GM23338 (cell line): ENCODE measurements at regions not wholly inside any gene's neighbourhood (a gene's known extent, or its start where the extent isn't known, plus 50 kb on each side); places are given as distances from the start of the nearest gene placed in this dataset.

ENCODE experiments used
- ATAC-seq: fragments of 200-7000 bp; cut with Tn5 transposase; 3 replicates; pipeline ENCODE4 v1.9.1; 2020
- DNase-seq: peaks from one replicate; pipeline ENCODE4 v3.0.0-alpha.2; 2015; ENCODE audit warnings: low spot score
- H2AFZ ChIP-seq: fragments of 200-600 bp; sonication (generic); 2 replicates; pipeline ENCODE4 v1.8.0; 2016; ENCODE audit warnings: antibody characterized with exemption, mild to moderate bottlenecking, moderate library complexity
- H3F3A ChIP-seq: fragments of 200-600 bp; sonication (generic); replicated peaks from 2 replicates; pipeline ENCODE4 v1.8.0; 2017; ENCODE audit warnings: antibody characterized with exemption, mixed run types, low read depth
- H3K27ac ChIP-seq: fragments of 200-600 bp; sonication (generic); 2 replicates; pipeline ENCODE4 v1.6.1; 2016; ENCODE audit warnings: low read depth
- H3K27me3 ChIP-seq: fragments of 200-600 bp; sonication (generic); 2 replicates; pipeline ENCODE4 v1.8.0; 2016; ENCODE audit warnings: mild to moderate bottlenecking, mixed run types, moderate library complexity; ENCODE audit not compliant: insufficient read depth
- H3K36me3 ChIP-seq: fragments of 200-600 bp; sonication (generic); 2 replicates; pipeline ENCODE4 v1.8.0; 2016; ENCODE audit warnings: mild to moderate bottlenecking; ENCODE audit not compliant: insufficient read depth
- H3K4me1 ChIP-seq: fragments of 200-600 bp; sonication (generic); 2 replicates; pipeline ENCODE4 v1.8.0; 2016; ENCODE audit warnings: mild to moderate bottlenecking, moderate library complexity; ENCODE audit not compliant: insufficient read depth
- H3K4me2 ChIP-seq: fragments of 200-600 bp; sonication (generic); 2 replicates; pipeline ENCODE4 v1.7.1; 2017; ENCODE audit warnings: mixed run types
- H3K4me3 ChIP-seq: fragments of 200-600 bp; sonication (generic); 2 replicates; pipeline ENCODE4 v1.6.1; 2016; ENCODE audit warnings: mixed run types
- H3K79me2 ChIP-seq: fragments of 200-600 bp; sonication (generic); replicated peaks from 2 replicates; pipeline ENCODE4 v1.8.0; 2017; ENCODE audit warnings: mild to moderate bottlenecking; ENCODE audit not compliant: insufficient read depth
- H3K9me2 ChIP-seq: fragments of 200-600 bp; sonication (generic); 2 replicates; pipeline ENCODE4 v1.8.0; 2017; ENCODE audit not compliant: insufficient read depth
- H4K20me1 ChIP-seq: fragments of 200-600 bp; sonication (generic); replicated peaks from 2 replicates; pipeline ENCODE4 v1.8.0; 2017; ENCODE audit warnings: mild to moderate bottlenecking; ENCODE audit not compliant: insufficient read depth
- H3K27ac Mint-ChIP-seq: 2 replicates; pipeline ENCODE4 v1.8.0; 2020; ENCODE audit warnings: inconsistent platforms, mild to moderate bottlenecking, moderate library complexity, mixed read lengths
- H3K27me3 Mint-ChIP-seq: 3 replicates; pipeline ENCODE4 v1.8.0; 2022; ENCODE audit warnings: low read depth, mild to moderate bottlenecking, moderate library complexity, mixed read lengths, inconsistent platforms; ENCODE audit not compliant: insufficient read depth, poor library complexity
- H3K36me3 Mint-ChIP-seq: 3 replicates; pipeline ENCODE4 v1.8.0; 2021; ENCODE audit warnings: low read depth, mild to moderate bottlenecking, inconsistent platforms, moderate library complexity, mixed read lengths
- H3K4me1 Mint-ChIP-seq: 3 replicates; pipeline ENCODE4 v1.8.0; 2020; ENCODE audit warnings: mild to moderate bottlenecking, inconsistent platforms, mixed read lengths
- H3K4me3 Mint-ChIP-seq: 3 replicates; pipeline ENCODE4 v1.8.0; 2021; ENCODE audit warnings: moderate library complexity, mild to moderate bottlenecking, inconsistent platforms, mixed read lengths
- H3K9me3 Mint-ChIP-seq: 3 replicates; pipeline ENCODE4 v1.8.0; 2020; ENCODE audit warnings: moderate library complexity, mild to moderate bottlenecking, inconsistent platforms, mixed read lengths
- EZH2 ChIP-seq: fragments of 200-600 bp; sonication (generic); IDR thresholded peaks from one replicate; pipeline ENCODE4 v1.8.0; 2017; ENCODE audit warnings: antibody characterized with exemption, mild to moderate bottlenecking, low read depth; ENCODE audit not compliant: unreplicated experiment
- EZH2phosphoT487 ChIP-seq: fragments of 200-600 bp; sonication (generic); IDR thresholded peaks from one replicate; pipeline ENCODE4 v1.8.1; 2018; ENCODE audit warnings: antibody characterized with exemption; ENCODE audit not compliant: unreplicated experiment
- JUNB ChIP-seq: IDR thresholded peaks from one replicate; pipeline ENCODE4 v1.6.1; 2016; ENCODE audit warnings: antibody characterized with exemption; ENCODE audit not compliant: unreplicated experiment
- POLR2AphosphoS5 ChIP-seq: IDR thresholded peaks from 2 replicates; pipeline ENCODE4 v1.6.1; 2016; ENCODE audit warnings: antibody characterized with exemption, low read depth
- STAT1 ChIP-seq: IDR thresholded peaks from one replicate; pipeline ENCODE4 v1.6.1; 2016; ENCODE audit warnings: antibody characterized with exemption; ENCODE audit not compliant: unreplicated experiment
- ZNF114 ChIP-seq: fragments of 250-450 bp; sonication (Bioruptor Pico); IDR thresholded peaks from 2 replicates; pipeline ENCODE4 v1.5.0; 2020; ENCODE audit warnings: mild to moderate bottlenecking, moderate library complexity
- ZNF331 ChIP-seq: fragments of 250-450 bp; sonication (Bioruptor Pico); IDR thresholded peaks from 2 replicates; pipeline ENCODE4 v1.5.0; 2020; ENCODE audit warnings: low read depth, mild to moderate bottlenecking, moderate library complexity
- TF ChIP-seq, protein P1 (sequence below): IDR thresholded peaks from one replicate; pipeline ENCODE4 v1.6.1; 2018; ENCODE audit warnings: antibody characterized with exemption; ENCODE audit not compliant: unreplicated experiment
- TF ChIP-seq, protein P2 (sequence below): IDR thresholded peaks from 2 replicates; pipeline ENCODE4 v1.6.1; 2016; ENCODE audit warnings: antibody characterized with exemption
- TF ChIP-seq, protein P3 (sequence below): fragments of 250-450 bp; sonication (Bioruptor Pico); IDR thresholded peaks from 2 replicates; pipeline ENCODE4 v1.5.0; 2020; ENCODE audit warnings: mild to moderate bottlenecking, moderate library complexity

DNA sequence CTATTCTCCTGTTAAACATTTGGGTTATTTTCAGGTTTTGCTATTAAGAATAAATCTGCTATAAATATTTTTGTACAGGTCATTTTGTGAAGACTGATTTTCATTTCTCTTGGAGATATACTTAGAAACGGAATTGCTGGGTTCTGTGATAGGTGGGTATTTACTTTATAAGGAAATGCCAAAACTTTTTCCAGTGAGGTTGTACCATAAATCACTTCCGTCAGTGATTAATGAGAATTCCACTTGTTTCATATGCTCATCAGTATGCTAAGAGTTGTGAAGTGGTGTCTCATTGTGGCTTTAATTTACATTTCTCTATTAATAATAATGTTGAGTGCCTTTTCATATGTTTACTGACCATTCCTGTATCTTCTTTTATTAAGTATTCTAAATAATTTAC, 84.0 kb upstream of the KLF14 start (continued):
- TF ChIP-seq JUNB, result no peak
- TF ChIP-seq, protein P1, sequence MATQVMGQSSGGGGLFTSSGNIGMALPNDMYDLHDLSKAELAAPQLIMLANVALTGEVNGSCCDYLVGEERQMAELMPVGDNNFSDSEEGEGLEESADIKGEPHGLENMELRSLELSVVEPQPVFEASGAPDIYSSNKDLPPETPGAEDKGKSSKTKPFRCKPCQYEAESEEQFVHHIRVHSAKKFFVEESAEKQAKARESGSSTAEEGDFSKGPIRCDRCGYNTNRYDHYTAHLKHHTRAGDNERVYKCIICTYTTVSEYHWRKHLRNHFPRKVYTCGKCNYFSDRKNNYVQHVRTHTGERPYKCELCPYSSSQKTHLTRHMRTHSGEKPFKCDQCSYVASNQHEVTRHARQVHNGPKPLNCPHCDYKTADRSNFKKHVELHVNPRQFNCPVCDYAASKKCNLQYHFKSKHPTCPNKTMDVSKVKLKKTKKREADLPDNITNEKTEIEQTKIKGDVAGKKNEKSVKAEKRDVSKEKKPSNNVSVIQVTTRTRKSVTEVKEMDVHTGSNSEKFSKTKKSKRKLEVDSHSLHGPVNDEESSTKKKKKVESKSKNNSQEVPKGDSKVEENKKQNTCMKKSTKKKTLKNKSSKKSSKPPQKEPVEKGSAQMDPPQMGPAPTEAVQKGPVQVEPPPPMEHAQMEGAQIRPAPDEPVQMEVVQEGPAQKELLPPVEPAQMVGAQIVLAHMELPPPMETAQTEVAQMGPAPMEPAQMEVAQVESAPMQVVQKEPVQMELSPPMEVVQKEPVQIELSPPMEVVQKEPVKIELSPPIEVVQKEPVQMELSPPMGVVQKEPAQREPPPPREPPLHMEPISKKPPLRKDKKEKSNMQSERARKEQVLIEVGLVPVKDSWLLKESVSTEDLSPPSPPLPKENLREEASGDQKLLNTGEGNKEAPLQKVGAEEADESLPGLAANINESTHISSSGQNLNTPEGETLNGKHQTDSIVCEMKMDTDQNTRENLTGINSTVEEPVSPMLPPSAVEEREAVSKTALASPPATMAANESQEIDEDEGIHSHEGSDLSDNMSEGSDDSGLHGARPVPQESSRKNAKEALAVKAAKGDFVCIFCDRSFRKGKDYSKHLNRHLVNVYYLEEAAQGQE, result no peak
- TF ChIP-seq, protein P2, sequence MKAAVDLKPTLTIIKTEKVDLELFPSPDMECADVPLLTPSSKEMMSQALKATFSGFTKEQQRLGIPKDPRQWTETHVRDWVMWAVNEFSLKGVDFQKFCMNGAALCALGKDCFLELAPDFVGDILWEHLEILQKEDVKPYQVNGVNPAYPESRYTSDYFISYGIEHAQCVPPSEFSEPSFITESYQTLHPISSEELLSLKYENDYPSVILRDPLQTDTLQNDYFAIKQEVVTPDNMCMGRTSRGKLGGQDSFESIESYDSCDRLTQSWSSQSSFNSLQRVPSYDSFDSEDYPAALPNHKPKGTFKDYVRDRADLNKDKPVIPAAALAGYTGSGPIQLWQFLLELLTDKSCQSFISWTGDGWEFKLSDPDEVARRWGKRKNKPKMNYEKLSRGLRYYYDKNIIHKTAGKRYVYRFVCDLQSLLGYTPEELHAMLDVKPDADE, result no peak
- TF ChIP-seq ZNF114 (CRISPR knock-in tag), result no peak
- no peak for TF ChIP-seq POLR2AphosphoS5
- no peak for TF ChIP-seq STAT1
- no peak for TF ChIP-seq EZH2phosphoT487
- TF ChIP-seq ZNF331 (CRISPR knock-in tag), result no peak

DNA sequence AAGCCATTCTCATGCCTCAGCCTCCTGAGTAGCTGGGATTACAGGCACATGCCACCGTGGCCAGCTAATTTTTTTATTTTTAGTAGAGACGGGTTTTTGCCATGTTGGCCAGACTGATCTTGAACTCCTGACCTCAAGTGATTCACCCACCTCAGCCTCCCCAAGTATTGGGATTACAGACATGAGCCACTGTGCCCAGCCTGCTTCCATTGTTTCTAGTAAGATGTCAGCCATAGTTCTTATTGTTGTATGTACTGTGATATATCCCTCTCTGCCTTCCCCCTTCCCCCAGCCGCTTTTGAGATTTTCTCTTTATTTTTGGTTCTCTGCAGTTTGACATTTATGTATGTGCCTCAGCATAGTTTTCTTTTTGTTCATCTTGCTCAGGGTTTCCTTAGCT, 87.9 kb upstream of the KLF14 start:
- DNase-seq (no peak), ATAC-seq (no peak)
- no peak overlapping the region for H3K27ac Mint-ChIP-seq
- H3K4me1 Mint-ChIP-seq, result no peaks in the 10 kb centered on the region
- Histone ChIP-seq H3K4me2 (no peak overlapping the region), H3K36me3 (no peaks in the 10 kb centered on the region; the same call in 1 of the 2 replicates), H3K4me1 (no peaks in the 10 kb centered on the region), H2AFZ (no peak overlapping the region), H3F3A (no peaks in the 10 kb centered on the region), H3K27ac (no peak overlapping the region), H3K4me3 (no peak overlapping the region), H4K20me1 (no peaks in the 10 kb centered on the region), H3K27me3 (no peaks in the 10 kb centered on the region), H3K9me2 (no peaks in the 10 kb centered on the region), H3K79me2 (no peaks in the 10 kb centered on the region)
- TF ChIP-seq STAT1, result no peak
- no peak for TF ChIP-seq JUNB
- no peak for TF ChIP-seq ZNF331 (CRISPR knock-in tag)
- no peak for TF ChIP-seq EZH2
- TF ChIP-seq EZH2phosphoT487, result no peak
- no peak for TF ChIP-seq ZNF114 (CRISPR knock-in tag)
- peaks cover 14% of the 10 kb centered on the region; the same call in 2 of the 3 replicates for H3K9me3 Mint-ChIP-seq
- no peaks in the 10 kb centered on the region; the same call in 2 of the 3 replicates for H3K36me3 Mint-ChIP-seq
- no peak overlapping the region for H3K4me3 Mint-ChIP-seq
- H3K27me3 Mint-ChIP-seq, result no peaks in the 10 kb centered on the region

DNA sequence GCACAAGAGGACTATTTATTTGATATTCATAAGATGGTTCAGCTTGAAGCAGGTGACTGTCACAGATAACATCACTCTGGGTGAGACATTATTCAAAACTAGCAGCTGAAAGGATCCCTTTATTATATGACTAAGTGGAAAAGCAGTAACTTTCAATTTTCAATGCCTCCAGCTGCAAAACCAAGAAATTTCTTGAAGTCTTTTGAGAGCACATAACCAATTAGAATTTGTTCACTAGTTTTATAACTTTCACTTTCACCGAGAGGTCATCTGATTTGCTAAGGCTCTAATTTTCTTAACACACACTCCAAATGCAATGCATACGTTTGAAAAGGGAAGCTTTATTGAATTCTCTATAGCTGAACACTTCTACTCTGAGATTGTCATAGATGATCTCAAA, 88.6 kb upstream of the KLF14 start:
- Mint-ChIP-seq H3K4me1 (no peaks in the 10 kb centered on the region), H3K4me3 (no peak overlapping the region), H3K27me3 (no peaks in the 10 kb centered on the region), H3K36me3 (no peaks in the 10 kb centered on the region; the same call in 2 of the 3 replicates), H3K9me3 (peaks cover 16% of the 10 kb centered on the region; the same call in 2 of the 3 replicates), H3K27ac (no peak overlapping the region)
- DNase-seq (no peak), ATAC-seq (no peak)
- Histone ChIP-seq H4K20me1 (no peaks in the 10 kb centered on the region), H3K4me2 (no peak overlapping the region), H3K27me3 (no peaks in the 10 kb centered on the region), H3K79me2 (no peaks in the 10 kb centered on the region), H3K4me1 (no peaks in the 10 kb centered on the region), H3K36me3 (no peaks in the 10 kb centered on the region; the same call in 1 of the 2 replicates), H3F3A (no peaks in the 10 kb centered on the region), H3K27ac (no peak overlapping the region), H3K9me2 (no peaks in the 10 kb centered on the region), H3K4me3 (no peak overlapping the region), H2AFZ (no peak overlapping the region)
- TF ChIP-seq EZH2, result no peak
- TF ChIP-seq, protein P3, sequence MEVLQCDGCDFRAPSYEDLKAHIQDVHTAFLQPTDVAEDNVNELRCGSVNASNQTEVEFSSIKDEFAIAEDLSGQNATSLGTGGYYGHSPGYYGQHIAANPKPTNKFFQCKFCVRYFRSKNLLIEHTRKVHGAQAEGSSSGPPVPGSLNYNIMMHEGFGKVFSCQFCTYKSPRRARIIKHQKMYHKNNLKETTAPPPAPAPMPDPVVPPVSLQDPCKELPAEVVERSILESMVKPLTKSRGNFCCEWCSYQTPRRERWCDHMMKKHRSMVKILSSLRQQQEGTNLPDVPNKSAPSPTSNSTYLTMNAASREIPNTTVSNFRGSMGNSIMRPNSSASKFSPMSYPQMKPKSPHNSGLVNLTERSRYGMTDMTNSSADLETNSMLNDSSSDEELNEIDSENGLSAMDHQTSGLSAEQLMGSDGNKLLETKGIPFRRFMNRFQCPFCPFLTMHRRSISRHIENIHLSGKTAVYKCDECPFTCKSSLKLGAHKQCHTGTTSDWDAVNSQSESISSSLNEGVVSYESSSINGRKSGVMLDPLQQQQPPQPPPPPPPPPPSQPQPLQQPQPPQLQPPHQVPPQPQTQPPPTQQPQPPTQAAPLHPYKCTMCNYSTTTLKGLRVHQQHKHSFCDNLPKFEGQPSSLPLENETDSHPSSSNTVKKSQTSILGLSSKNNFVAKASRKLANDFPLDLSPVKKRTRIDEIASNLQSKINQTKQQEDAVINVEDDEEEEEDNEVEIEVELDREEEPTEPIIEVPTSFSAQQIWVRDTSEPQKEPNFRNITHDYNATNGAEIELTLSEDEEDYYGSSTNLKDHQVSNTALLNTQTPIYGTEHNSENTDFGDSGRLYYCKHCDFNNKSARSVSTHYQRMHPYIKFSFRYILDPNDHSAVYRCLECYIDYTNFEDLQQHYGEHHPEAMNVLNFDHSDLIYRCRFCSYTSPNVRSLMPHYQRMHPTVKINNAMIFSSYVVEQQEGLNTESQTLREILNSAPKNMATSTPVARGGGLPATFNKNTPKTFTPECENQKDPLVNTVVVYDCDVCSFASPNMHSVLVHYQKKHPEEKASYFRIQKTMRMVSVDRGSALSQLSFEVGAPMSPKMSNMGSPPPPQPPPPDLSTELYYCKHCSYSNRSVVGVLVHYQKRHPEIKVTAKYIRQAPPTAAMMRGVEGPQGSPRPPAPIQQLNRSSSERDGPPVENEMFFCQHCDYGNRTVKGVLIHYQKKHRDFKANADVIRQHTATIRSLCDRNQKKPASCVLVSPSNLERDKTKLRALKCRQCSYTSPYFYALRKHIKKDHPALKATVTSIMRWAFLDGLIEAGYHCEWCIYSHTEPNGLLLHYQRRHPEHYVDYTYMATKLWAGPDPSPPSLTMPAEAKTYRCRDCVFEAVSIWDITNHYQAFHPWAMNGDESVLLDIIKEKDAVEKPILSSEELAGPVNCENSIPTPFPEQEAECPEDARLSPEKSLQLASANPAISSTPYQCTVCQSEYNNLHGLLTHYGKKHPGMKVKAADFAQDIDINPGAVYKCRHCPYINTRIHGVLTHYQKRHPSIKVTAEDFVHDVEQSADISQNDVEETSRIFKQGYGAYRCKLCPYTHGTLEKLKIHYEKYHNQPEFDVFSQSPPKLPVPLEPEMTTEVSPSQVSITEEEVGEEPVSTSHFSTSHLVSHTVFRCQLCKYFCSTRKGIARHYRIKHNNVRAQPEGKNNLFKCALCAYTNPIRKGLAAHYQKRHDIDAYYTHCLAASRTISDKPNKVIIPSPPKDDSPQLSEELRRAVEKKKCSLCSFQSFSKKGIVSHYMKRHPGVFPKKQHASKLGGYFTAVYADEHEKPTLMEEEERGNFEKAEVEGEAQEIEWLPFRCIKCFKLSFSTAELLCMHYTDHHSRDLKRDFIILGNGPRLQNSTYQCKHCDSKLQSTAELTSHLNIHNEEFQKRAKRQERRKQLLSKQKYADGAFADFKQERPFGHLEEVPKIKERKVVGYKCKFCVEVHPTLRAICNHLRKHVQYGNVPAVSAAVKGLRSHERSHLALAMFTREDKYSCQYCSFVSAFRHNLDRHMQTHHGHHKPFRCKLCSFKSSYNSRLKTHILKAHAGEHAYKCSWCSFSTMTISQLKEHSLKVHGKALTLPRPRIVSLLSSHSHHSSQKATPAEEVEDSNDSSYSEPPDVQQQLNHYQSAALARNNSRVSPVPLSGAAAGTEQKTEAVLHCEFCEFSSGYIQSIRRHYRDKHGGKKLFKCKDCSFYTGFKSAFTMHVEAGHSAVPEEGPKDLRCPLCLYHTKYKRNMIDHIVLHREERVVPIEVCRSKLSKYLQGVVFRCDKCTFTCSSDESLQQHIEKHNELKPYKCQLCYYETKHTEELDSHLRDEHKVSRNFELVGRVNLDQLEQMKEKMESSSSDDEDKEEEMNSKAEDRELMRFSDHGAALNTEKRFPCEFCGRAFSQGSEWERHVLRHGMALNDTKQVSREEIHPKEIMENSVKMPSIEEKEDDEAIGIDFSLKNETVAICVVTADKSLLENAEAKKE, result no peak
